GM12864 (cell line): ENCODE measurements at regions not wholly inside any gene's neighbourhood (a gene's known extent, or its start where the extent isn't known, plus 50 kb on each side); places are given as distances from the start of the nearest gene placed in this dataset.

Experiments
- DNase-seq: peaks from one replicate; pipeline ENCODE4 v3.0.0-alpha.2; 2011; ENCODE audit warnings: low read depth
- H3K4me3 ChIP-seq: 2 replicates; pipeline ENCODE4 v1.5.1; 2011; ENCODE audit warnings: mild to moderate bottlenecking, low read depth, low read length, control low read depth
- CTCF ChIP-seq: IDR thresholded peaks from 2 replicates; pipeline ENCODE4 v1.5.1; 2011; ENCODE audit warnings: low read depth, mild to moderate bottlenecking, moderate library complexity, low read length, control low read depth, inconsistent platforms; ENCODE audit errors: missing control alignments

GRCh38 chr10:98323221-98324164 lies 55.5 kb upstream of the LOXL4 start:
- no peak for DNase-seq
- H3K4me3 ChIP-seq, result no peak overlapping the region
- TF ChIP-seq CTCF, result no peak

GRCh38 chr10:98321186-98321780 lies 53.3 kb upstream of the LOXL4 start:
- no peak for TF ChIP-seq CTCF
- no peak overlapping the region for H3K4me3 ChIP-seq
- DNase-seq, result no peak

GRCh38 chr10:98320486-98321185 lies 52.6 kb upstream of the LOXL4 start:
- no peak overlapping the region for H3K4me3 ChIP-seq
- DNase-seq, result no peak
- TF ChIP-seq CTCF, result no peak

- no peak overlapping the region for H3K4me3 ChIP-seq
- no peak for TF ChIP-seq CTCF
- no peak for DNase-seq
Measured at GRCh38 chr10:98318861-98319260, 50.9 kb upstream of the LOXL4 start.
